Esophagus squamous epithelium (tissue), 5 donors: ENCODE measurements at regions not wholly inside any gene's neighbourhood (a gene's known extent, or its start where the extent isn't known, plus 50 kb on each side); places are given as distances from the start of the nearest gene placed in this dataset.

Experiments
- DNase-seq: peaks from one replicate; lab custom pipeline; 2025; lab: John Stamatoyannopoulos, UW
- H3K27ac ChIP-seq, 4 donors: fragments of 200-600 bp; sonication (generic); one replicate each; pipeline ENCODE4 v1.5.1; 2016 to 2019; ENCODE audit warnings: mild to moderate bottlenecking in 1 of 4
- H3K27me3 ChIP-seq, 4 donors: fragments of 200-600 bp; sonication (generic); 1 replicate in 3 of 4; 2 replicates in 1 of 4; pipeline versions ENCODE4 v1.5.1 to v1.6.0; 2017 to 2021; ENCODE audit warnings: antibody characterized with exemption in 1 of 4
- H3K36me3 ChIP-seq, 3 donors: fragments of 200-600 bp; sonication (generic); one replicate each; pipeline ENCODE4 v1.5.1; 2016 to 2019
- H3K4me1 ChIP-seq, 3 donors: fragments of 200-600 bp; sonication (generic); one replicate each; pipeline ENCODE4 v1.5.1; 2017 to 2019
- H3K4me3 ChIP-seq, 4 donors: fragments of 200-600 bp; sonication (generic); 1 replicate in 3 of 4; 2 replicates in 1 of 4; pipeline ENCODE4 v1.5.1; 2016 to 2019; ENCODE audit warnings: mild to moderate bottlenecking in 2 of 4, moderate library complexity in 1 of 4
- H3K9me3 ChIP-seq, 3 donors: fragments of 200-600 bp; sonication (generic); one replicate each; pipeline ENCODE4 v1.5.1; 2016 to 2019
- POLR2A ChIP-seq, 4 donors: fragments of 450-650 bp; IDR thresholded peaks; one replicate each; pipeline ENCODE4 v1.6.1; 2017; ENCODE audit warnings: antibody characterized with exemption in 4 of 4, mild to moderate bottlenecking in 4 of 4, moderate library complexity in 3 of 4
- WGBS, 2 donors: methylation state at CpG; one replicate each; pipeline ENCODE4 v1.1.5; 2018; 5-methylcytosine and 5-hydroxymethylcytosine counted together
- intact Hi-C: fragments of 100-400 bp; cut with DNase I; formaldehyde crosslinking; loops from one replicate; pipeline ENCODE4 v1.15.0; 2022
- TF ChIP-seq, protein P1 (sequence below), 6 experiments: fragments of 450-650 bp in 4 of 6; fragments of 200-600 bp in 2 of 6; sonication (generic) in 2 of 6; IDR thresholded peaks; one replicate each; pipeline ENCODE4 v1.5.1; 2016 to 2019; ENCODE audit warnings: antibody characterized with exemption in 6 of 6, mild to moderate bottlenecking in 4 of 6, moderate library complexity in 4 of 6
- donor health status: DM: yes; HTN: yes; CAD: no.

DNA sequence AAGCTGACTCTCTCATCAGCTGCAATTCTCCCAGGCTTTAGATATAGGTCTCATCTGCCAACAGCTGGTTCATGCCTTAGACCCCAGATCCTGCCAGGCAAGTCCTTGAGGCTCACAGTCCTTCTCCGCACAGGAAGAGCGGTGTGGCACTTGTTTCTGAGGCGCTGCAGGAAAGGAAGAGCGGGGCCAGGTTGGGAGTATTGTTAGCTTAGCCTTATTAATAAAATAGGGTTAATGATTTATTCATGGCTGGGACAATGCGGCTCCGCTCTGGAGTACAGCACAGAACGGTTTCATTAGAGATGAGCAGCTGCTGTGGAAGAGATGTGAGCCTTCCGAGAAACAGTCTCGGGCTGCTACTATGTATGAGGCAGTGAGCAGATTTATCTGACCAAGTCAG, 78.1 kb downstream of the FZD1 start:
- Histone ChIP-seq H3K4me1 (peaks cover 0 to 10% (median 0%) of the 10 kb centered on the region in 3 donors), H3K27me3 (no peaks in the 10 kb centered on the region), H3K36me3 (no peaks in the 10 kb centered on the region), H3K9me3 (no peaks in the 10 kb centered on the region), H3K4me3 (no peak overlapping the region), H3K27ac (no peak overlapping the region)
- 87 to 94% methylated on average over 6 to 9 of the region's 9 CpGs for WGBS, 2 donors
- intact Hi-C loops: no loop called here
- no peak for TF ChIP-seq POLR2A (IDR thresholded peaks at IDR 0.05)
- TF ChIP-seq, protein P1, sequence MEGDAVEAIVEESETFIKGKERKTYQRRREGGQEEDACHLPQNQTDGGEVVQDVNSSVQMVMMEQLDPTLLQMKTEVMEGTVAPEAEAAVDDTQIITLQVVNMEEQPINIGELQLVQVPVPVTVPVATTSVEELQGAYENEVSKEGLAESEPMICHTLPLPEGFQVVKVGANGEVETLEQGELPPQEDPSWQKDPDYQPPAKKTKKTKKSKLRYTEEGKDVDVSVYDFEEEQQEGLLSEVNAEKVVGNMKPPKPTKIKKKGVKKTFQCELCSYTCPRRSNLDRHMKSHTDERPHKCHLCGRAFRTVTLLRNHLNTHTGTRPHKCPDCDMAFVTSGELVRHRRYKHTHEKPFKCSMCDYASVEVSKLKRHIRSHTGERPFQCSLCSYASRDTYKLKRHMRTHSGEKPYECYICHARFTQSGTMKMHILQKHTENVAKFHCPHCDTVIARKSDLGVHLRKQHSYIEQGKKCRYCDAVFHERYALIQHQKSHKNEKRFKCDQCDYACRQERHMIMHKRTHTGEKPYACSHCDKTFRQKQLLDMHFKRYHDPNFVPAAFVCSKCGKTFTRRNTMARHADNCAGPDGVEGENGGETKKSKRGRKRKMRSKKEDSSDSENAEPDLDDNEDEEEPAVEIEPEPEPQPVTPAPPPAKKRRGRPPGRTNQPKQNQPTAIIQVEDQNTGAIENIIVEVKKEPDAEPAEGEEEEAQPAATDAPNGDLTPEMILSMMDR (IDR thresholded peaks at IDR 0.05): no peak
- DNase-seq: no peak

DNA sequence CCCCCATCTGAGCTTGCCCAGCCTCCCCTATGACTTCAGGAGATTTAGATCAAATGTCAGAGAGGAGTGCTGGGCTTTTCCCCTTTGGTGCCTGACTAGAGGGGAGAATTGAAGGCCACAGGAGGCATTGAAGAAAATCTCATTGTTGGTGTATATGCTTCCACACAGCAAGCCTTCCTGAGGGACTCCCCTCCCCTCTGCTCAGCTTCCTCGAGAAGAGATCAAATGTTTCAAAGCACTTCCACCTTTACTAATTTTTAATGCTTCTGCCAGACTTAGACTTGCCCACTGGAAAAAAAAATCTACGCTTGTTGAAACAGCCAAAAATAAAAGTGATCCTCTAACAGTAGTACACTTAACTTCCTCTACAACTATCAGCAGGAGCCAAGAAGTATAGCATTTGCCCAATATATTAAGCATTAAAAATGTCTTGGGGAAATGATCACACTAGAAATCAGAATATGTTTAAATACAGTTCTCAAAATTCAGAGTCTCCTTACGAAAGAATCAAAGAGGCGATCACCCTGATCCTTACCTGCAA, 79.3 kb downstream of the FZD1 start:
- H3K4me3 ChIP-seq: no peak overlapping the region
- H3K9me3 ChIP-seq: no peaks in the 10 kb centered on the region
- peaks cover 0 to 20% (median 0%) of the 10 kb centered on the region in 3 donors for H3K4me1 ChIP-seq
- no peaks in the 10 kb centered on the region for H3K27me3 ChIP-seq
- WGBS, 2 donors: 67 to 73% methylated on average over 4 of the region's 4 CpGs
- no peak overlapping the region for H3K27ac ChIP-seq
- intact Hi-C loops: no loop called here
- no peak for TF ChIP-seq POLR2A (IDR thresholded peaks at IDR 0.05)
- TF ChIP-seq, protein P1 (IDR thresholded peaks at IDR 0.05): no peak
- H3K36me3 ChIP-seq: no peaks in the 10 kb centered on the region
- no peak for DNase-seq

DNA sequence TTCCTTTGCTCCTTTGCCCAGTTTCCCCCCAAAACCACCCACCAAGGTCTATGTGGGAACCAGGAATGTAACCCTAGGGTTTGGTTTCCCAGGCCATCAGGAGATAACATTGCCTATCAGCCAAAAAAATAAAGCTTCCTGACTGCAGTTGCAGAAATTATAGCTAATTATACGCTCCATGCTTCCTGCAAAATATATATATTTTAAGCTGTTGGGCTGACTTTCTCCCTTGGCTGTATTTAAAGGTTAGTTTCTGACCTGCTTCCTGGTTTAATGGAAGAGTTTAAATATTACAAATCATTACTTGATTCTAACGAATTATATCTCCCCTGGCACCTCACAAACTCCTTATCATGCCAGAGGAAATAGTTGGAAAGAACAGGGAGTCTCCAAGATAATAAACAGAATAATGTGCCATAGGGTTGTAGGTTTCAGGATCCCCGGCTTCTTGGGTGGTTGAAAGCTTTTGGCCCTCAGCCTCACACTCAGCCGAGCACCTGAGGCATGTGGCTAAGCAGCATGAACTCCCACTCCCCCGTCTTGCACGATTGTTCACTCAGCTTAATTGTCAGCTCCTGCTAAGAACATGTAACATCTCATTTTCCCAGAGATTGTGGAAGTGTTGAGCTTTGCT, 79.9 kb downstream of the FZD1 start:
- Histone ChIP-seq H3K27me3 (no peaks in the 10 kb centered on the region), H3K36me3 (no peaks in the 10 kb centered on the region), H3K4me3 (no peak overlapping the region), H3K27ac (no peak overlapping the region), H3K4me1 (peaks cover 0 to 20% (median 0%) of the 10 kb centered on the region in 3 donors), H3K9me3 (no peaks in the 10 kb centered on the region)
- no peak for DNase-seq
- WGBS, 2 donors: 65 to 74% methylated on average over 6 of the region's 6 CpGs
- intact Hi-C loops: no loop called here
- TF ChIP-seq, protein P1 (IDR thresholded peaks at IDR 0.05): no peak
- no peak for TF ChIP-seq POLR2A (IDR thresholded peaks at IDR 0.05)

DNA sequence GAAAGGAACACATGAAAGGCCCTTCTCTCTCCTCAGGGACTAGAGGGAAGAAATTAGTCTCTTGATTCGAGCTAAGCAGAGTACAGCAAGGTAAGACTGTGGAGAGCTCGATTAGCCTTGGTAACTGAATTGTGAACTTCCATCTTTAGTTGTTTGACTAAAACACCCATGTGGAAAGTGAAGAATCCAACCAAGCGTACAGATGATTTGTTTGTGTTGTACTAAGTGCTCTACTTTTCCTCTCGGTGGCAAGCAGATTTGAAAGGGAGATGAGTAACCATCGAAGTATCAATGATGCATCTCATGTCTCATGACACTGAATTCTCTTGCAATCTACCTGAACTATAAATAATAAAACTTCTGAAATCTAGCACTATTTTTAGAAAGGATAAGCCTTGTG, 80.7 kb downstream of the FZD1 start:
- Histone ChIP-seq H3K27me3 (no peaks in the 10 kb centered on the region), H3K27ac (no peak overlapping the region), H3K4me3 (no peak overlapping the region), H3K9me3 (no peaks in the 10 kb centered on the region), H3K36me3 (no peaks in the 10 kb centered on the region), H3K4me1 (peaks cover 0 to 20% (median 0%) of the 10 kb centered on the region in 3 donors)
- 84% methylated on average over 5 of the region's 5 CpGs for WGBS, 2 donors
- intact Hi-C loops: no loop called here
- no peak for DNase-seq
- TF ChIP-seq, protein P1 (IDR thresholded peaks at IDR 0.05): no peak
- TF ChIP-seq POLR2A (IDR thresholded peaks at IDR 0.05): no peak

DNA sequence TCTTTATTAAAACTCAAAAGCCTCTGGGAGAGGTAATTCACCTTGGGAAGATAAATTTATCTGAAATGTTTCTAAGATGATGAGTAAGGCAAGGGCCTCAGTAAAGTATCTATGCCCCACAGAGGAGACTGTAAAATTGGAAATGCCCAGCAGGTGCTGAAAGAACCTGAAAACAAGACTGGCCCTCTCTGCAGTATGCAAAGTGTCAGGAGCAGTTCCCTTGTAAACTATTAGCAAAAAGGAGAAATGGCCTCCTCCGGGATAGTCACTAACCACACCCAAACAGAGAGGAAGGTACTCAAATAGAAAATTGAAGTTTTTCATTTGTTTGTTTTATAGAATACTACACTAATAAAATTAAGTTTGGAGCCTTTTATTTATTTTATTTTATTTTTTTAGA, 81.2 kb downstream of the FZD1 start:
- WGBS, 2 donors: 75 to 82% methylated on average over 1 of the region's 1 CpG
- H3K27ac ChIP-seq: no peak overlapping the region
- intact Hi-C loops: no loop called here

More for the DNA sequence above, 81.2 kb downstream of the FZD1 start:
- peaks cover 0 to 20% (median 0%) of the 10 kb centered on the region in 3 donors for H3K4me1 ChIP-seq
- H3K27me3 ChIP-seq: no peaks in the 10 kb centered on the region
- H3K4me3 ChIP-seq: no peak overlapping the region
- no peak for TF ChIP-seq POLR2A (IDR thresholded peaks at IDR 0.05)
- TF ChIP-seq, protein P1 (IDR thresholded peaks at IDR 0.05): no peak
- no peaks in the 10 kb centered on the region for H3K9me3 ChIP-seq
- no peak for DNase-seq
- no peaks in the 10 kb centered on the region for H3K36me3 ChIP-seq
